ENCODE measurements at regions not wholly inside any gene's neighbourhood (a gene's known extent, or its start where the extent isn't known, plus 50 kb on each side); places are given as distances from the start of the nearest gene placed in this dataset.

DNA sequence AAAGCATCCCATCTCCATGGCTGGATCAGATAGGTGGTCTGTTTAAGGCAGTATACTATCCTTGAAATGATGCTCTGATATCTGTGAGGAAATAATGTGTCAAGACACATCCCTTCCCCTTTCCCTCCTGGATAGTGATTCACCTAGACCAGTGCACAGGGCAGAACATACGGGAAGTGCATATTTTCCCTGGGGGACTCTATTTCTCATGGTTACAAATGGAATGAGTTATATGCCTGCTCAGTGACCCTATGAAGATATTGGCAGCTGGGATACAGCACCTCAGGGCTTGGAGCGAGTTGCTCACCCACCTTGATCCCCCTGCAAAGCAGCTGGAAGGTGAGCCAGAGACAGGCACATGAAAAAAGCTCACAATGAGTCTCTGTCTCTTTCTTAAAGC lies 67.5 kb upstream of the PRL start:
- TF ChIP-seq, protein P1, sequence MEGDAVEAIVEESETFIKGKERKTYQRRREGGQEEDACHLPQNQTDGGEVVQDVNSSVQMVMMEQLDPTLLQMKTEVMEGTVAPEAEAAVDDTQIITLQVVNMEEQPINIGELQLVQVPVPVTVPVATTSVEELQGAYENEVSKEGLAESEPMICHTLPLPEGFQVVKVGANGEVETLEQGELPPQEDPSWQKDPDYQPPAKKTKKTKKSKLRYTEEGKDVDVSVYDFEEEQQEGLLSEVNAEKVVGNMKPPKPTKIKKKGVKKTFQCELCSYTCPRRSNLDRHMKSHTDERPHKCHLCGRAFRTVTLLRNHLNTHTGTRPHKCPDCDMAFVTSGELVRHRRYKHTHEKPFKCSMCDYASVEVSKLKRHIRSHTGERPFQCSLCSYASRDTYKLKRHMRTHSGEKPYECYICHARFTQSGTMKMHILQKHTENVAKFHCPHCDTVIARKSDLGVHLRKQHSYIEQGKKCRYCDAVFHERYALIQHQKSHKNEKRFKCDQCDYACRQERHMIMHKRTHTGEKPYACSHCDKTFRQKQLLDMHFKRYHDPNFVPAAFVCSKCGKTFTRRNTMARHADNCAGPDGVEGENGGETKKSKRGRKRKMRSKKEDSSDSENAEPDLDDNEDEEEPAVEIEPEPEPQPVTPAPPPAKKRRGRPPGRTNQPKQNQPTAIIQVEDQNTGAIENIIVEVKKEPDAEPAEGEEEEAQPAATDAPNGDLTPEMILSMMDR (conservative IDR thresholded peaks at IDR 0.05 in 1 of 2, IDR thresholded peaks at IDR 0.05 in 1 of 2; ENCODE audit: low read depth in 1 of 2, low read length in 2 of 2), result no peak
- TF ChIP-seq EZH2 (IDR thresholded peaks at IDR 0.05; ENCODE audit: low read length, missing control alignments), result no peak
